Ishikawa (cell line): ENCODE measurements at regions not wholly inside any gene's neighbourhood (a gene's known extent, or its start where the extent isn't known, plus 50 kb on each side); places are given as distances from the start of the nearest gene placed in this dataset.

Experiments used
- CEBPB ChIP-seq: IDR thresholded peaks from 2 replicates; pipeline ENCODE4 v1.6.1; 2012
- CREB1 ChIP-seq: IDR thresholded peaks from 2 replicates; pipeline ENCODE4 v1.6.1; 2012; ENCODE audit warnings: low read depth
- EP300 ChIP-seq: IDR thresholded peaks from 2 replicates; pipeline ENCODE4 v1.6.1; 2012; ENCODE audit warnings: borderline replicate concordance
- RAD21 ChIP-seq: IDR thresholded peaks from 2 replicates; pipeline ENCODE4 v1.6.1; 2012; ENCODE audit warnings: low read depth
- TAF1 ChIP-seq: IDR thresholded peaks from 2 replicates; pipeline ENCODE4 v1.6.1; 2012; ENCODE audit warnings: low read depth, mild to moderate bottlenecking
- TCF12 ChIP-seq: IDR thresholded peaks from 2 replicates; pipeline ENCODE4 v1.6.1; 2012; ENCODE audit warnings: low read depth
- TEAD4 ChIP-seq: IDR thresholded peaks from 2 replicates; pipeline ENCODE4 v1.6.1; 2012
- YY1 ChIP-seq: IDR thresholded peaks from 2 replicates; pipeline ENCODE4 v1.6.1; 2012; ENCODE audit warnings: low read depth

- TF ChIP-seq TEAD4 (no peak), CREB1 (no peak), TCF12 (no peak), EP300 (no peak), RAD21 (no peak), TAF1 (no peak), CEBPB (no peak), YY1 (no peak)
Measured at GRCh38 chr3:86880066-86880465, 110.9 kb downstream of the VGLL3 start.
